ENCODE measurements at regions not wholly inside any gene's neighbourhood (a gene's known extent, or its start where the extent isn't known, plus 50 kb on each side); places are given as distances from the start of the nearest gene placed in this dataset.

DNA sequence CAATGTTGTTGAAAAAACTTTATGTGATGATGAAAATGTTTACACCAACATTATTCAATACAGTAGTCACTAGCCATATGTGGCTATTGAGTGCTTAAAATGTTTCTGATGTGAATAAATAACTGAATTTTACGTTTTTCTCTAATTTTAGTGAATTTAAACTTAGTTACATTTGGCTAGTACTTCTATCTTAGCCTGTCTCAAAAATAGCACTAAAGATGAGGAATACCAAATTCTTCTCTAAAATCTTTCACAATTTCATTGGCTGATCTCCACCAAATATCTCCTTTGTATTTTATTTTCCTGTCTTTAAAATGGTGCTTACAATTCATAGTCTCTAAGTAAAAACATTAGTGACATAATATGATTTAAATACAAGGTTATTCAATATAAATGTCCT lies 83.7 kb upstream of the RND3 start:
- no peak for DNase-seq

- DNase-seq: no peak
These were observed 83.2 kb upstream of the RND3 start for GRCh38 chr2:150570712-150571111.

DNA sequence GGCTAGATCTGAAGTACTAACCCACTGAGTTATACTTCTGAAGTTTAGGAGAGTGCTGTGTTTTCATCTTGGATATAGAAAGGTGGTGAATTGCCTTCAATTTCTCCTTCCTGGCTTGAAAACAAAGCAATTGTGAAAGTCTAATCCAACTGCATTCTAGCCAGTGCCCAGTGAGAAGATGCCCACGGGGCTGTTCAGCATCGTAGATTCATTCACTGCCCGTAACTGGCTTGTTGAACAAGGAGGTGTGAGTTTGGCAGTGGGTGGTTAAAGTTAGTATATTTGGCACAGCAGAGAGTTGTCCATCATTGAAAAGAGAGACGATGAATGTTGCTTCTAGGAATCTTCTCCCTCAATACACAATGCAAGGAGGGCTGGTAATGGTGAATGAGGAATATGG lies 82.3 kb upstream of the RND3 start:
- DNase-seq: no peak

GRCh38 chr2:150567771-150568301 lies 80.4 kb upstream of the RND3 start:
- no peak for DNase-seq

GRCh38 chr2:150566289-150566688 lies 78.8 kb upstream of the RND3 start:
- DNase-seq: no peak

DNA sequence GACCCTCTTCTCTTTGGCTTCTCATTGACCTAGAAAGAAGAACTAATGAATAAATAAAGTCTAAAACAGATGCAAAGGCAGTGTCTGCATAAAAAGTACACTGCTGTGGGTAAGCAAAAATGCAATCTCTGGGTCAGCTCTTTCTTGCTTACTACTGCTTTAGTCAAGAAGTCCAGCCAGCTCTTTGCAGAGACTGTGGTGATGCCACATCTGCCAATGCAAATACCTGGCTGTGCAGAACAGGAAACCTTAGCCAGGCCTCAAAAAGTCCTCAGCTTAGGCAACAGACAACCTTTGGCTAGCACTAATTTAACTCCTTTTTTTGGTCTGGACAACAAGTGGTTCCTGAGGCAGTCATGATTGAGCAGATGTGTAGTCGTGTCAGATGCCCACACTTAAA lies 73.6 kb upstream of the RND3 start:
- no peak for DNase-seq

DNA sequence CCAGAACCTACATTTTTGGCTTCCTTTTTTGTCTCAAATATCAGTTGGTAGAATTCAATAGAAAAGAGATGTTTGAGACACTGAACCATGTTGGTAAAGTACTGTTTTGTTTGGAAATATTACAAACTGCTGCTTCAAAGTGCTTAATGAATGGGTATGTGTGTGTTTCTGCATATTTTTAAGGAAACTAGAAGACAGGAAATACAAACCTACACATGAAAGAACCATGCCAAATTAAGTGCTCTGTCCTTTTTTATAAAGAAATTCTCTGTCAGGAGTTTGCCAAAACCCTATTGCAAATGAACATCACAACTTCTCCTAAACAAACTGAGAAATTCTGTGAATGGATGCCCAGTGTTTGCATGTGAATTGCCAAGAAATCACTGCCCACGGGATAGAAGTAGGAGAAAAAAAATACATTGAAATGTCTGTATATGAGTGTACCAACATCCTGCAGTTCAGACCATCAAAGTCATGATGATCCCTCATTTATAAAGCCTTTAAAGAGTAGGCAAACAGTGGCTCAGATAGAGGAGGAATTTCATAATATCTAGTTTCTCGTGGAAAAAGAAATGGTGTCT lies 69.6 kb upstream of the RND3 start:
- no peak for DNase-seq

DNA sequence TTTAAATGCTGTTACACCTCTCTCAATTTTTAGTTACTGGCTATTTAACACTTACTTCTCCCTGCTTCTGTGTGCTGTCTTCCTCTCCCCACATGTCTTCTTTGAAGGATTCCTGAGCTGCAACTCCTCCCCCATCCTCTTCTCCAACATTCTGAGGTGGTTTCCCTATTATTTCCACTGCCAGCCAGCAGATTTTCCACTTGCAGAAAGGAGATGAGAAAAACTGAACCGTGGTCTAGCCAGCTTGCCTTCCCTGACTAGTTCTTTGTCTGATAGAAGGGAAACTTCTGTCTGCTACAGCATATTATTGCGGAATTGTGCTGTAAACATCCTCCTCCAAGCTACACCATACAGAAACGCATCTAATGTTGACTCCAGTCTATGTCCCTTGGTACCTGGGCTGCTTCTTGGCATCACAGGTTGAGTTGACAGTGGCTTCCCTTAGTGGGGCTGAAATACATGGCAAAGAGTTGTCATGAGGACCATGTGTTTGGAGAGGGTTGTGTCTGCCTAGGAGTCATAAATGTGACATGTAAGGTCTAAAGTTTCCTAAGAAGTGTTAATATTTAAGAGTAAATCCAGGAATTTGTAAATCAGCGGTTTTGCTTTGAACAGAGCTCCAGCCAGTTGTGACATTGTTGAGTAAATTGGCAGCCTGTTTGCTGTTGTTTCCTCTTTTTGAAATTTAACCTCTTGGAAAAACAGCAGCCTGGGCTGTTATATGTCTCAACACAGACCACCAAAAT lies 68.3 kb upstream of the RND3 start:
- no peak for DNase-seq

DNA sequence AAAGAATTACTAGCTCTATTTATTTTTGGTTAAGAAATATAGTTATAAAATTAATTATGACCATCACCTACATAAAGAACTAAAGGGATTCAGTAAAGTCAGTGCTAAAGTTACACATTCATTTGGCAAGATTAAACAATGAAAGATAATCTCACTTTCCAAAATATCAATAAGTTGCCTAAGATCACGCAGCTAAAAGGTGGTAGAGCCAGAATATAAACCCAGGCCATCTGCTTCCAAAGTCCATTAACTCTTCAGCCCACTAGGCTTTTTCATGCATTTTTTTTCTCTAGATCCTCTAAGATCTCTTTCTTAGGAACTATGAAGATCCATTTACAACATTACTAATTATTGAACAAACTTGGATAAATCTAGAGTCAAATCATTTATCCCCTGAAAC lies 66.6 kb upstream of the RND3 start:
- DNase-seq: no peak

DNA sequence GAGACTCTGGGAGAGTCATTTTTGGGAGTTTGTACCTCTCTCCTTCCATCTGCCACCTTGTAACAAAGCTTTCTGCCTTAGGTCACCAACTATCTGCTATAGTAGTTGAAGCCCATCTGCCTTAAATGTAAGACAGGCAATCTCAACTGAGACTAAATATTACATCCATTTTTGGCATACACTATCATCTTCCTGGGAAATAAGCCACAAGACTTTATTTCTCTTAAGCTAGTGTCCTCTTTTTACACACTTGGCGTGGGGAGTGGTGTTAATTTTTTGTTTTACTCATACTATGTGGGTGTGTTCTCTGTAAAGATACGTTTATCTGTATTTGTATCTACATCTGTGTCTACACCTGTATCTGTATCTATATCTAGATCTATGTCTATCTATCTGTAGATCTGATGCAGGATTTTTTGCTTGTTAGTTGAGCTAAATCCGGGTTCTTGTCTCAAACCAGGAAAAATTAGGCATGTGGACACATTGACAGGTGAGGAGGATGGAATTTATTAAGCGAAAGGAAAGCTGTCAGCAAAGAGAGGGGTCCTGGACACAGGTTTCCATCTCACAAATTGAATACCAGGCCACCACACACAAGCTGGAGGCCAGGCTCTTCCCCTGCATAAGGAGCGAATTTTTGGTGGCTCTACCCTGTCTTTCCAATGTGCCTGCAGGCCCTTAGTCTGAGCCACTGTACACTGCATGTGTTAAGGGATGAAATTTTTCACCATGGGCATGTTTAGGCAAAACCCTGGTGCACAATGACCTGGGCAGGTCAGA lies 64.8 kb upstream of the RND3 start:
- no peak for DNase-seq

GRCh38 chr2:150549381-150549780 lies 61.9 kb upstream of the RND3 start:
- no peak for DNase-seq

- no peak for DNase-seq
These were observed 61.1 kb upstream of the RND3 start for GRCh38 chr2:150548527-150548926.

GRCh38 chr2:150545916-150546315 lies 58.4 kb upstream of the RND3 start:
- DNase-seq: no peak

DNA sequence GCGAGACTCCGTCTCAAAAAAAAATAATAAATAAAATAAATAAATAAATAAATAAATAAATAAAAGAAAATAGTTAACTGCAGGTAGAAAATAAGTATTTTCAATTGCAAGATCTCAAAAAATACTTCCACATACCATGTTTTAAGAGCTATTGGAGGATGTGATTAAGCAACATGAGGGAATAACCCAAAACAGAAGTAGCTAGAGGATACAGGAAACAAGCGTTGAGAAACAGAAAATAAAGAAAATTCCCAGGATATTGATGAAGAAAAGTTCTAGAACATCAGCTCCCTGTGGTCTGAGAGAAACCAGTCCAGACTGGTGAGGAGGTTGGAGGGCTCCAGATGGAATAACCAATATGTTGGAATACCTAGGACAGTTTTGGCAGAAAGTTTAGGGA lies 57.3 kb upstream of the RND3 start:
- no peak for DNase-seq

GRCh38 chr2:150542692-150543091 lies 55.2 kb upstream of the RND3 start:
- no peak for DNase-seq

DNA sequence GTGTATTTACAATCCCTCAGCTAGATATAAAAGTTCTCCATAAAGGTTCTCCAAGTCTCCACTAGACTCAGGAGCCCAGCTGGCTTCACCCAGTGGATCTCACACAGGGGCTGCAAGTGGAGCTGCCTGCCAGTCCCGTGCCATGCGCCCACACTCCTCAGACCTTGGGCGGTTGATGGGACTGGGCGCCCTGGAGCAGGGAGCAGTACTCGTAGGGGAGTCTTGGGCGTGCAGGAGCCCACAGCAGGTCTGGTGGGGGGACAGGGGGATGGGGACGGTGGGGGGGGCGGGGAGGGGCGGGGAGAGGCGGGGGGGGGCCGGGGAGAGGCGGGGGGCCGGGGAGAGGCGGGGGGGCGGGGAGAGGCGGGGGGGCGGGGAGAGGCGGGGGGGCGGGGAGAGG lies 54.7 kb upstream of the RND3 start:
- no peak for DNase-seq

GRCh38 chr2:150538651-150539201 lies 51.3 kb upstream of the RND3 start:
- DNase-seq: no peak
